HEK293 (cell line): ENCODE measurements at regions not wholly inside any gene's neighbourhood (a gene's known extent, or its start where the extent isn't known, plus 50 kb on each side); places are given as distances from the start of the nearest gene placed in this dataset.

Experiments
- CTCF ChIA-PET: fragments of 350-600 bp; formaldehyde crosslinking; extraction: SDS; loops from one replicate; lab custom pipeline; 2021; ENCODE audit warnings: antibody characterized with exemption; lab: Yijun Ruan, JAX
- POLR2A ChIA-PET: fragments of 300-600 bp; formaldehyde crosslinking; extraction: SDS; loops from one replicate; lab custom pipeline; 2020; ENCODE audit warnings: antibody characterized with exemption, inconsistent platforms; lab: Yijun Ruan, JAX
- H3K27ac ChIP-seq: fragments of 200-500 bp; sonication (Bioruptor generic); 2 replicates; pipeline ENCODE4 v1.5.1; 2014; ENCODE audit warnings: low read depth, low read length, control low read depth, inconsistent platforms; ENCODE audit errors: extremely low read depth
- H3K36me3 ChIP-seq, 2 experiments: fragments of 200-500 bp in 1 of 2; sonication (Bioruptor generic) in 1 of 2; 1 replicate in 1 of 2; 2 replicates in 1 of 2; pipeline ENCODE4 v1.5.1; 2014 to 2017; ENCODE audit warnings: inconsistent platforms in 2 of 2, low read length in 2 of 2; ENCODE audit not compliant: control insufficient read depth in 2 of 2, insufficient read depth in 1 of 2
- H3K4me1 ChIP-seq: fragments of 200-500 bp; sonication (Bioruptor generic); 2 replicates; pipeline ENCODE4 v1.5.1; 2014; ENCODE audit warnings: mild to moderate bottlenecking, low read length, inconsistent platforms; ENCODE audit not compliant: control insufficient read depth, insufficient read depth
- H3K4me3 ChIP-seq: 2 replicates; pipeline ENCODE4 v1.5.1; 2011; ENCODE audit warnings: low read depth, mild to moderate bottlenecking, control low read depth, low read length, moderate library complexity
- H3K9me3 ChIP-seq: fragments of 200-500 bp; sonication (Bioruptor generic); 2 replicates; pipeline ENCODE4 v1.5.1; 2014; ENCODE audit warnings: low read depth, low read length, inconsistent platforms; ENCODE audit not compliant: control insufficient read depth, insufficient read depth
- HOXA7 ChIP-seq: sonication (generic); formaldehyde crosslinking; IDR thresholded peaks from 2 replicates; pipeline ENCODE4 v1.8.1; 2022; ENCODE audit warnings: missing genetic modification reagents, borderline replicate concordance
- IKZF3 ChIP-seq: fragments of 450-650 bp; IDR thresholded peaks from 2 replicates; pipeline ENCODE4 v1.5.0; 2018; ENCODE audit warnings: missing biosample characterization, mild to moderate bottlenecking, missing genetic modification characterization, moderate library complexity
- PRDM1 ChIP-seq: fragments of 450-650 bp; formaldehyde crosslinking; IDR thresholded peaks from 2 replicates; pipeline ENCODE4; 2016; ENCODE audit warnings: missing biosample characterization, missing genetic modification characterization
- TCF7L2 ChIP-seq: IDR thresholded peaks from 2 replicates; pipeline ENCODE4 v1.6.1; 2011; ENCODE audit warnings: low read depth, mild to moderate bottlenecking, inconsistent platforms, low read length, moderate library complexity, borderline replicate concordance
- ZBTB1 ChIP-seq: fragments of 450-650 bp; formaldehyde crosslinking; IDR thresholded peaks from 2 replicates; pipeline ENCODE4 v1.5.1; 2016; ENCODE audit warnings: missing biosample characterization, missing genetic modification characterization
- ZFHX2 ChIP-seq: fragments of 450-650 bp; formaldehyde crosslinking; conservative IDR thresholded peaks from 2 replicates; pipeline ENCODE4 v1.5.1; 2016; ENCODE audit warnings: missing biosample characterization, missing genetic modification characterization
- ZNF112 ChIP-seq: fragments of 450-650 bp; formaldehyde crosslinking; IDR thresholded peaks from 2 replicates; pipeline ENCODE4 v1.5.0; 2017; ENCODE audit warnings: missing biosample characterization, missing genetic modification characterization
- ZNF114 ChIP-seq: fragments of 450-650 bp; formaldehyde crosslinking; IDR thresholded peaks from 2 replicates; pipeline ENCODE4 v1.5.0; 2017; ENCODE audit warnings: missing biosample characterization, missing genetic modification characterization
- ZNF132 ChIP-seq: fragments of 450-650 bp; formaldehyde crosslinking; IDR thresholded peaks from 2 replicates; pipeline ENCODE4 v1.5.1; 2017; ENCODE audit warnings: missing biosample characterization, missing genetic modification characterization, borderline replicate concordance
- ZNF133 ChIP-seq: fragments of 450-650 bp; formaldehyde crosslinking; IDR thresholded peaks from 2 replicates; pipeline ENCODE4 v1.5.1; 2016; ENCODE audit warnings: missing biosample characterization, missing genetic modification characterization
- ZNF214 ChIP-seq: fragments of 450-650 bp; formaldehyde crosslinking; IDR thresholded peaks from 2 replicates; pipeline ENCODE4 v1.5.1; 2017; ENCODE audit warnings: missing biosample characterization, mild to moderate bottlenecking, missing genetic modification characterization, borderline replicate concordance
- ZNF223 ChIP-seq: fragments of 450-650 bp; formaldehyde crosslinking; IDR thresholded peaks from 2 replicates; pipeline ENCODE4 v1.5.1; 2016; ENCODE audit warnings: missing biosample characterization, missing genetic modification characterization
- ZNF37A ChIP-seq: fragments of 450-650 bp; IDR thresholded peaks from 2 replicates; pipeline ENCODE4 v1.5.1; 2018; ENCODE audit warnings: missing biosample characterization, missing genetic modification characterization
- ZNF560 ChIP-seq: fragments of 450-650 bp; formaldehyde crosslinking; IDR thresholded peaks from 2 replicates; pipeline ENCODE4 v1.5.1; 2017; ENCODE audit warnings: missing biosample characterization, missing genetic modification characterization, borderline replicate concordance
- ZNF585B ChIP-seq: fragments of 450-650 bp; formaldehyde crosslinking; IDR thresholded peaks from 2 replicates; pipeline ENCODE4 v1.5.1; 2016; ENCODE audit warnings: missing biosample characterization, missing genetic modification characterization
- ZNF610 ChIP-seq: fragments of 450-650 bp; formaldehyde crosslinking; IDR thresholded peaks from 2 replicates; pipeline ENCODE4 v1.5.1; 2016; ENCODE audit warnings: missing biosample characterization, missing genetic modification characterization, borderline replicate concordance
- ZXDB ChIP-seq: fragments of 450-650 bp; formaldehyde crosslinking; IDR thresholded peaks from 2 replicates; pipeline ENCODE4 v1.5.1; 2016; ENCODE audit warnings: missing biosample characterization, missing genetic modification characterization
- TF ChIP-seq, protein P1 (sequence below): fragments of 450-650 bp; formaldehyde crosslinking; optimal IDR thresholded peaks from 2 replicates; pipeline ENCODE3; 2016; ENCODE audit warnings: missing biosample characterization, mild to moderate bottlenecking, missing genetic modification characterization
- TF ChIP-seq, protein P2 (sequence below): fragments of 450-650 bp; formaldehyde crosslinking; IDR thresholded peaks from 2 replicates; pipeline ENCODE4 v1.5.1; 2016; ENCODE audit warnings: missing biosample characterization, missing genetic modification characterization
- TF ChIP-seq, protein P3 (sequence below): fragments of 450-650 bp; formaldehyde crosslinking; IDR thresholded peaks from 2 replicates; pipeline ENCODE4 v1.5.1; 2016; ENCODE audit warnings: missing biosample characterization, missing genetic modification characterization

DNA sequence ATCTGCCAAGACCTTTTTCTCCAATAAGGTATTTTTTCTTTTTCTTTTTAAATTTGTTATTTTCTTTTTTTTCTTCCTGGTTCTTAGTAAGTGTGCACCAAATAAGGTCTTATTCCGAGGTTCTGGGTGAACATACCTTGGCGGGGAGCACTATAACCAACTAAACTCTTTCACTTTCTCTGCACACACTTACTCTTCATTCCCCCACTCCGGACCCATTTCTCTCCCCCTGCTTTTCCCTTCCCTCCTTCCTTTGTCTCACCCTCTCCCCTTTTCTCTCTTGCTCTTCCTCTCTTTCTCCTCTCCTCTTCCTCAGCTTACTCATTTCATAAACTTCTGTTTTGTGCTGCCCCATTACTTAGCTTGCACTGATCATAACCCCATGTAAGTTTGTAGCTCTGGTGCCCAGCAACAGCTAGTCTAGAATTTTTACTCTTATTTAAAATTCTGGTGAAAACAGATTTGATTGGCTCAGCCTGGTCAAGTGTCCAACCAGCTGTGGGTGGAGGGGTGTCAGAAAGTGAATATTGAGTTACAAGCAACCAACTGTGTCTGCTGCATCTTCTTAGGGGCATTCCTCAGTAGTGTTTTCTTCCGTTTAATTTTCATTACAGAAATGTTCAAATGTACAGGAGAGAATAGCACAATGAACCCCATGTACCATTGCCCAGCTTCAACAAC is 297.5 kb downstream of the SHQ1 start:
- Histone ChIP-seq H3K4me3 (no peak overlapping the region), H3K27ac (no peak overlapping the region), H3K36me3 (no peaks in the 10 kb centered on the region), H3K4me1 (no peaks in the 10 kb centered on the region), H3K9me3 (no peaks in the 10 kb centered on the region)
- TF ChIP-seq ZNF114 (no peak), PRDM1 (0 out of 2 replicates have a peak, but pooled peaks have one; percentile 13)
- TF ChIP-seq, protein P1, sequence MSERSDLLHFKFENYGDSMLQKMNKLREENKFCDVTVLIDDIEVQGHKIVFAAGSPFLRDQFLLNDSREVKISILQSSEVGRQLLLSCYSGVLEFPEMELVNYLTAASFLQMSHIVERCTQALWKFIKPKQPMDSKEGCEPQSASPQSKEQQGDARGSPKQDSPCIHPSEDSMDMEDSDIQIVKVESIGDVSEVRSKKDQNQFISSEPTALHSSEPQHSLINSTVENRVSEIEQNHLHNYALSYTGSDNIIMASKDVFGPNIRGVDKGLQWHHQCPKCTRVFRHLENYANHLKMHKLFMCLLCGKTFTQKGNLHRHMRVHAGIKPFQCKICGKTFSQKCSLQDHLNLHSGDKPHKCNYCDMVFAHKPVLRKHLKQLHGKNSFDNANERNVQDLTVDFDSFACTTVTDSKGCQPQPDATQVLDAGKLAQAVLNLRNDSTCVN (tag by site-specific recombination): no peak
- ChIA-PET POLR2A (no interaction called here), CTCF (interaction anchor here (0.6 to 0.7 kb wide), 3 partner anchors 12 to 248 kb away, joined by 3 to 6 read pairs (median 4); no protein-coding TSS in a partner anchor)

DNA sequence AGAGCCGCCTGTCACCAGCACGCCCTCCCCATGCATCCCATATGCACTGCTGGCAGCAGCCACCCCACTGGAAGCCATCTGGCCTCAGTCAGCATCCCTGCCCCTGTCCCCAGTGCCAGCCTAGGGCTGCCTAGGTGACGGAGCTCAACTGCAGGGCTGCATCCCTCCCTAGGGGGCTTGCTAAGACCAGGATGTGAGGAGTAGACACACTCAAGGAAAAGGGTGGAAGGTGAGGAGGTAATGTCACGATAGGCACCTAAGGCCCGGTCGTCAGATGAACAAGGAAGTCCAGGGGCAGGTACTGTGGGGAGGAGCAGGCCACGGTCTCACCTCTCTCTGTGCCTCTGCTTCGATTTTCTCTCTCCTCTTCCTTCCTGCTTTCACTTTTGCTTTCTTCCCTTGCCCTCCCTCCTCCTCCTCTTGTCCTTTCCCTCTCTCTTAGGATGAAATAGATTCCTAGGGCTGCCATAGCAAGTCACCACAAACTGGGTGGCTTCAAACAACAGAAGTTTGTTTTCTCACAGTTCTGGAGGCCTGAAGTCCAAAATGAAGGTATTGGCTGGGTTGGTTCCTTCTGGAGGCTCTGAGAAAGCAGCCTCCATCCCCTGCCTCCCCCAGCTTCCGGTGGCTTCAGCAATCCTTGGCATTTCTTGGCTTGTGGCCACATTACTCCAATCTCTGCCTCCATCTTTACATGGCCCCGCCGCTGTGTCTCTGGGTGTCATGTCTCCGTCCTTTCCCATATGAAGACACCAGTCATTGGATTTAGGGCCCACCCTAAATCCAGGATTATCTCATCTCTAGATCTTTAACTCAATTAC is 298.3 kb downstream of the SHQ1 start:
- POLR2A ChIA-PET: no interaction called here
- Histone ChIP-seq H3K36me3 (no peaks in the 10 kb centered on the region), H3K9me3 (no peaks in the 10 kb centered on the region), H3K4me3 (no peak overlapping the region), H3K4me1 (no peaks in the 10 kb centered on the region), H3K27ac (no peak overlapping the region)
- TF ChIP-seq ZNF223 (tag by site-specific recombination) (no peak), ZNF560 (no peak), HOXA7 (CRISPR knock-in tag) (no peak), ZXDB (no peak), ZBTB1 (tag by site-specific recombination) (no peak), ZNF585B (no peak), ZNF133 (no peak)
- CTCF ChIA-PET: no interaction called here

DNA sequence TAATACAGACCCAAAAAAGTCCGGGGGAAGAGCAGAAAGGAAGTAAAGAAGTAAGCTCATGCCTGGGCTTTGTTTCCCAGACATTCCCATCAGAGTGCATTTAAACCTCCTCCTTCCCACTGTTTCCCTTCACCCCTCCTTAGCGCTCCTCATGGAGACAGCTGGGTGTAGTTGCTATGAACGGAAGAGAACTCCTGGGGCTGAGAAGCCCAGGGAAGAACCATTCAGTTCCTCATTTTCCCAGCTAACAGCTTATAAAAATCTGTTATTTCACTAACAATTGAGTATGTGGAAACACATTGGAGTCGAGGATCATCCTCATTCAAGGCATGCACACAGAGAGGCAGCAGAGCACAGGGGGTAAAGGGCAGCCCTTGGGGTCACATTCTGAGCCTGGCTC is 299.3 kb downstream of the SHQ1 start:
- no peak overlapping the region for H3K4me3 ChIP-seq
- TF ChIP-seq ZNF37A (tag by site-specific recombination) (no peak), ZNF112 (tag by site-specific recombination) (no peak), TCF7L2 (no peak)
- no peaks in the 10 kb centered on the region for H3K4me1 ChIP-seq
- H3K9me3 ChIP-seq: no peaks in the 10 kb centered on the region
- no peaks in the 10 kb centered on the region for H3K36me3 ChIP-seq
- POLR2A ChIA-PET: no interaction called here
- CTCF ChIA-PET: no interaction called here
- H3K27ac ChIP-seq: no peak overlapping the region

DNA sequence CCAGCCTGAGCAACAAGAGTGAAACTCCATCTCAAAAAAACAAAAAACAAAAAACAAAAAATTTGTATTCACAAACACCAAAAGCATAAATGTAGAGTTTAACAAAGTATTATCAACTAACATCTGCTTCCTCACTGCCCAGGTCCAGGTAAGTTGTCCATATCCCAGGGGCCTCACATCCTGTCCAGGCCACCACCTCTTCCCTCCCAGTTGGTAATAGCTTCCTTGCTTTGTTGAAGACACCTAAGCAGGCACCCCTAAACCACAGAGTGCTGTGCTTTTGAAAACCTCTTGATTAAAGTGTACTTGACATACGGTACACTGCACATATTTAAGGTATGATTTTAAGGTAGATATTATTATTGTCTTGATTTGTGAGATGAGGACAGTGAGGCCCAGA is 299.8 kb downstream of the SHQ1 start:
- CTCF ChIA-PET: no interaction called here
- POLR2A ChIA-PET: no interaction called here
- no peaks in the 10 kb centered on the region for H3K4me1 ChIP-seq
- no peak overlapping the region for H3K27ac ChIP-seq
- H3K36me3 ChIP-seq: no peaks in the 10 kb centered on the region
- H3K9me3 ChIP-seq: no peaks in the 10 kb centered on the region
- no peak overlapping the region for H3K4me3 ChIP-seq
- TF ChIP-seq IKZF3 (no peak), ZNF610 (tag by site-specific recombination) (no peak), ZNF132 (no peak), ZNF214 (no peak), ZFHX2 (tag by site-specific recombination) (no peak)
- TF ChIP-seq, protein P2, sequence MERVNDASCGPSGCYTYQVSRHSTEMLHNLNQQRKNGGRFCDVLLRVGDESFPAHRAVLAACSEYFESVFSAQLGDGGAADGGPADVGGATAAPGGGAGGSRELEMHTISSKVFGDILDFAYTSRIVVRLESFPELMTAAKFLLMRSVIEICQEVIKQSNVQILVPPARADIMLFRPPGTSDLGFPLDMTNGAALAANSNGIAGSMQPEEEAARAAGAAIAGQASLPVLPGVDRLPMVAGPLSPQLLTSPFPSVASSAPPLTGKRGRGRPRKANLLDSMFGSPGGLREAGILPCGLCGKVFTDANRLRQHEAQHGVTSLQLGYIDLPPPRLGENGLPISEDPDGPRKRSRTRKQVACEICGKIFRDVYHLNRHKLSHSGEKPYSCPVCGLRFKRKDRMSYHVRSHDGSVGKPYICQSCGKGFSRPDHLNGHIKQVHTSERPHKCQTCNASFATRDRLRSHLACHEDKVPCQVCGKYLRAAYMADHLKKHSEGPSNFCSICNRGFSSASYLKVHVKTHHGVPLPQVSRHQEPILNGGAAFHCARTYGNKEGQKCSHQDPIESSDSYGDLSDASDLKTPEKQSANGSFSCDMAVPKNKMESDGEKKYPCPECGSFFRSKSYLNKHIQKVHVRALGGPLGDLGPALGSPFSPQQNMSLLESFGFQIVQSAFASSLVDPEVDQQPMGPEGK: no peak
- TF ChIP-seq, protein P3, sequence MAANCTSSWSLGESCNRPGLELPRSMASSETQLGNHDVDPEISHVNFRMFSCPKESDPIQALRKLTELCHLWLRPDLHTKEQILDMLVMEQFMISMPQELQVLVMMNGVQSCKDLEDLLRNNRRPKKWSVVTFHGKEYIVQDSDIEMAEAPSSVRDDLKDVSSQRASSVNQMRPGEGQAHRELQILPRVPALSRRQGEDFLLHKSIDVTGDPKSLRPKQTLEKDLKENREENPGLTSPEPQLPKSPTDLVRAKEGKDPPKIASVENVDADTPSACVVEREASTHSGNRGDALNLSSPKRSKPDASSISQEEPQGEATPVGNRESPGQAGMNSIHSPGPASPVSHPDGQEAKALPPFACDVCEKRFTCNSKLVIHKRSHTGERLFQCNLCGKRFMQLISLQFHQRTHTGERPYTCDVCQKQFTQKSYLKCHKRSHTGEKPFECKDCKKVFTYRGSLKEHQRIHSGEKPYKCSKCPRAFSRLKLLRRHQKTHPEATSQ (tag by site-specific recombination): no peak
